ENCODE measurements at regions not wholly inside any gene's neighbourhood (a gene's known extent, or its start where the extent isn't known, plus 50 kb on each side); places are given as distances from the start of the nearest gene placed in this dataset.

GRCh38 chr4:44801384-44801783 lies 75.0 kb upstream of the GNPDA2 start:
- no peak for TF ChIP-seq ZC3H10 (CRISPR knock-in tag; IDR thresholded peaks at IDR 0.05)
- no peak for TF ChIP-seq POU6F1 (CRISPR knock-in tag; IDR thresholded peaks at IDR 0.05; ENCODE audit: borderline replicate concordance, low read depth)
- TF ChIP-seq ZFP30 (CRISPR knock-in tag; IDR thresholded peaks at IDR 0.05), result no peak
- TF ChIP-seq, protein P1, sequence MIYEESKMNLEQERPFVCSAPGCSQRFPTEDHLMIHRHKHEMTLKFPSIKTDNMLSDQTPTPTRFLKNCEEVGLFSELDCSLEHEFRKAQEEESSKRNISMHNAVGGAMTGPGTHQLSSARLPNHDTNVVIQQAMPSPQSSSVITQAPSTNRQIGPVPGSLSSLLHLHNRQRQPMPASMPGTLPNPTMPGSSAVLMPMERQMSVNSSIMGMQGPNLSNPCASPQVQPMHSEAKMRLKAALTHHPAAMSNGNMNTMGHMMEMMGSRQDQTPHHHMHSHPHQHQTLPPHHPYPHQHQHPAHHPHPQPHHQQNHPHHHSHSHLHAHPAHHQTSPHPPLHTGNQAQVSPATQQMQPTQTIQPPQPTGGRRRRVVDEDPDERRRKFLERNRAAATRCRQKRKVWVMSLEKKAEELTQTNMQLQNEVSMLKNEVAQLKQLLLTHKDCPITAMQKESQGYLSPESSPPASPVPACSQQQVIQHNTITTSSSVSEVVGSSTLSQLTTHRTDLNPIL (CRISPR knock-in tag; IDR thresholded peaks at IDR 0.05; ENCODE audit: low read depth), result no peak
- TF ChIP-seq TOX (CRISPR knock-in tag; IDR thresholded peaks at IDR 0.05; ENCODE audit: borderline replicate concordance), result no peak
- no peak for TF ChIP-seq ZNF70 (CRISPR knock-in tag; IDR thresholded peaks at IDR 0.05)
- no peak for TF ChIP-seq TCF4 (CRISPR knock-in tag; IDR thresholded peaks at IDR 0.05; ENCODE audit: borderline replicate concordance)
- TF ChIP-seq CSDC2 (CRISPR knock-in tag; IDR thresholded peaks at IDR 0.05), result no peak
- TF ChIP-seq, protein P2, sequence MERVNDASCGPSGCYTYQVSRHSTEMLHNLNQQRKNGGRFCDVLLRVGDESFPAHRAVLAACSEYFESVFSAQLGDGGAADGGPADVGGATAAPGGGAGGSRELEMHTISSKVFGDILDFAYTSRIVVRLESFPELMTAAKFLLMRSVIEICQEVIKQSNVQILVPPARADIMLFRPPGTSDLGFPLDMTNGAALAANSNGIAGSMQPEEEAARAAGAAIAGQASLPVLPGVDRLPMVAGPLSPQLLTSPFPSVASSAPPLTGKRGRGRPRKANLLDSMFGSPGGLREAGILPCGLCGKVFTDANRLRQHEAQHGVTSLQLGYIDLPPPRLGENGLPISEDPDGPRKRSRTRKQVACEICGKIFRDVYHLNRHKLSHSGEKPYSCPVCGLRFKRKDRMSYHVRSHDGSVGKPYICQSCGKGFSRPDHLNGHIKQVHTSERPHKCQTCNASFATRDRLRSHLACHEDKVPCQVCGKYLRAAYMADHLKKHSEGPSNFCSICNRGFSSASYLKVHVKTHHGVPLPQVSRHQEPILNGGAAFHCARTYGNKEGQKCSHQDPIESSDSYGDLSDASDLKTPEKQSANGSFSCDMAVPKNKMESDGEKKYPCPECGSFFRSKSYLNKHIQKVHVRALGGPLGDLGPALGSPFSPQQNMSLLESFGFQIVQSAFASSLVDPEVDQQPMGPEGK (CRISPR knock-in tag; IDR thresholded peaks at IDR 0.05; ENCODE audit: borderline replicate concordance), result no peak
- TF ChIP-seq ARNTL (CRISPR knock-in tag; IDR thresholded peaks at IDR 0.05; ENCODE audit: borderline replicate concordance, low read depth), result no peak
- TF ChIP-seq ISL1 (CRISPR knock-in tag; IDR thresholded peaks at IDR 0.05), result no peak
- TF ChIP-seq CSRNP3 (CRISPR knock-in tag; IDR thresholded peaks at IDR 0.05), result no peak
- no peak for TF ChIP-seq ESRRG (CRISPR knock-in tag; IDR thresholded peaks at IDR 0.05)
- TF ChIP-seq ZNF565 (CRISPR knock-in tag; conservative IDR thresholded peaks at IDR 0.05; ENCODE audit: low read depth), result no peak

Data from SK-N-SH treated with all-trans-retinoic acid at 6 μM for 48 hours (cell line).